Hepatocyte (in vitro differentiated cells): ENCODE measurements at regions not wholly inside any gene's neighbourhood (a gene's known extent, or its start where the extent isn't known, plus 50 kb on each side); places are given as distances from the start of the nearest gene placed in this dataset.

Experiments used
- DNase-seq: peaks from one replicate; pipeline ENCODE4 v3.0.0-alpha.2; 2016; ENCODE audit warnings: low spot score
- H2AFZ ChIP-seq: fragments of 200-600 bp; sonication (generic); 2 replicates; pipeline ENCODE4 v1.6.0; 2016; ENCODE audit warnings: antibody characterized with exemption, mild to moderate bottlenecking
- H3K27ac ChIP-seq: fragments of 200-600 bp; sonication (generic); 2 replicates; pipeline ENCODE4 v1.5.1; 2016; ENCODE audit warnings: mild to moderate bottlenecking
- H3K27me3 ChIP-seq: fragments of 200-600 bp; sonication (generic); 2 replicates; pipeline ENCODE4 v1.6.1; 2016
- H3K36me3 ChIP-seq: fragments of 200-600 bp; sonication (generic); replicated peaks from 2 replicates; pipeline ENCODE4 v1.5.1; 2016; ENCODE audit warnings: low read depth; ENCODE audit not compliant: insufficient read depth
- H3K4me1 ChIP-seq: fragments of 200-600 bp; sonication (generic); 2 replicates; pipeline ENCODE4 v1.5.1; 2016; ENCODE audit warnings: mild to moderate bottlenecking, moderate library complexity; ENCODE audit not compliant: insufficient read depth
- H3K4me2 ChIP-seq: fragments of 200-600 bp; sonication (generic); 2 replicates; pipeline ENCODE4 v1.6.0; 2016
- H3K4me3 ChIP-seq: fragments of 200-600 bp; sonication (generic); 2 replicates; pipeline ENCODE4 v1.5.1; 2016; ENCODE audit warnings: mild to moderate bottlenecking
- H3K79me2 ChIP-seq: fragments of 200-600 bp; sonication (generic); 2 replicates; pipeline ENCODE4 v1.6.0; 2017; ENCODE audit warnings: mild to moderate bottlenecking
- H3K9me2 ChIP-seq: fragments of 200-600 bp; sonication (generic); replicated peaks from 2 replicates; pipeline ENCODE4 v1.6.0; 2017; ENCODE audit warnings: mild to moderate bottlenecking; ENCODE audit not compliant: insufficient read depth
- H3K9me3 ChIP-seq: fragments of 200-600 bp; sonication (generic); 2 replicates; pipeline ENCODE4 v1.5.1; 2016; ENCODE audit warnings: low read depth, mild to moderate bottlenecking
- H4K20me1 ChIP-seq: fragments of 200-600 bp; sonication (generic); 2 replicates; pipeline ENCODE4 v1.6.0; 2016; ENCODE audit warnings: mild to moderate bottlenecking; ENCODE audit not compliant: insufficient read depth, poor library complexity, severe bottlenecking
- CTCF ChIP-seq: fragments of 200-600 bp; sonication (generic); IDR thresholded peaks from 2 replicates; pipeline ENCODE4 v1.5.1; 2016; ENCODE audit warnings: antibody characterized with exemption, mild to moderate bottlenecking; ENCODE audit not compliant: poor library complexity
- EZH2 ChIP-seq: fragments of 200-600 bp; sonication (generic); IDR thresholded peaks from 2 replicates; pipeline ENCODE4 v1.6.1; 2016; ENCODE audit warnings: antibody characterized with exemption, mild to moderate bottlenecking, borderline replicate concordance
- EZH2phosphoT487 ChIP-seq: fragments of 200-600 bp; sonication (generic); IDR thresholded peaks from one replicate; pipeline ENCODE4 v1.6.1; 2018; ENCODE audit warnings: antibody characterized with exemption, mild to moderate bottlenecking, low read depth, moderate library complexity; ENCODE audit not compliant: unreplicated experiment, severe bottlenecking
- WGBS: methylation state at CpG from one replicate; pipeline ENCODE4 v1.1.6; 2016; ENCODE audit warnings: low lambda C conversion rate; ENCODE audit errors: missing lambda C conversion rate; 5-methylcytosine and 5-hydroxymethylcytosine counted together

- no peaks in the 10 kb centered on the region for H3K9me3 ChIP-seq
- H3K36me3 ChIP-seq = no peaks in the 10 kb centered on the region
- no peaks in the 10 kb centered on the region for H3K9me2 ChIP-seq
- no peaks in the 10 kb centered on the region for H4K20me1 ChIP-seq
- TF ChIP-seq EZH2phosphoT487 (no peak), CTCF (no peak), EZH2 (no peak)
- no peak overlapping the region for H3K4me3 ChIP-seq
- no peak overlapping the region for H3K27ac ChIP-seq
- no peak for DNase-seq
- H2AFZ ChIP-seq = no peak overlapping the region
- no peaks in the 10 kb centered on the region for H3K79me2 ChIP-seq
- H3K27me3 ChIP-seq = no peaks in the 10 kb centered on the region
- no peak overlapping the region for H3K4me2 ChIP-seq
- WGBS = 64% methylated on average over 8 of the region's 8 CpGs
- H3K4me1 ChIP-seq = peaks cover 13% of the 10 kb centered on the region
Observed at GRCh38 chr6:21831521-21832291, 238.2 kb downstream of the SOX4 start.

- H3K27me3 ChIP-seq = no peaks in the 10 kb centered on the region
- DNase-seq = no peak
- H3K4me3 ChIP-seq = no peak overlapping the region
- no peaks in the 10 kb centered on the region for H4K20me1 ChIP-seq
- 62% methylated on average over 7 of the region's 7 CpGs for WGBS
- peaks cover 10% of the 10 kb centered on the region for H3K4me1 ChIP-seq
- no peaks in the 10 kb centered on the region for H3K9me3 ChIP-seq
- H3K4me2 ChIP-seq = no peak overlapping the region
- H3K36me3 ChIP-seq = no peaks in the 10 kb centered on the region
- no peak overlapping the region for H3K27ac ChIP-seq
- no peak for TF ChIP-seq CTCF
- no peak for TF ChIP-seq EZH2
- TF ChIP-seq EZH2phosphoT487 = no peak
- H3K79me2 ChIP-seq = no peaks in the 10 kb centered on the region
- no peaks in the 10 kb centered on the region for H3K9me2 ChIP-seq
- H2AFZ ChIP-seq = no peak overlapping the region
Observed at GRCh38 chr6:21836277-21836676, 242.7 kb downstream of the SOX4 start.

GRCh38 chr6:21836772-21837425, 243.3 kb downstream of the SOX4 start:
- H3K4me2 ChIP-seq = no peak overlapping the region
- H3K27me3 ChIP-seq = no peaks in the 10 kb centered on the region
- H3K9me2 ChIP-seq = no peaks in the 10 kb centered on the region
- H3K9me3 ChIP-seq = no peaks in the 10 kb centered on the region
- no peaks in the 10 kb centered on the region for H3K79me2 ChIP-seq
- H2AFZ ChIP-seq = no peak overlapping the region
- no peaks in the 10 kb centered on the region for H3K36me3 ChIP-seq
- TF ChIP-seq EZH2 (no peak), CTCF (no peak), EZH2phosphoT487 (no peak)
- no peaks in the 10 kb centered on the region for H4K20me1 ChIP-seq
- DNase-seq = no peak
- H3K4me1 ChIP-seq = peaks cover 4% of the 10 kb centered on the region
- no peak overlapping the region for H3K4me3 ChIP-seq
- WGBS = 68% methylated on average over 6 of the region's 6 CpGs
- no peak overlapping the region for H3K27ac ChIP-seq
